ENCODE measurements at regions not wholly inside any gene's neighbourhood (a gene's known extent, or its start where the extent isn't known, plus 50 kb on each side); places are given as distances from the start of the nearest gene placed in this dataset.
"Not testable (repeated sequence)": the region's sequence is repeated elsewhere in the genome, so short reads cannot be mapped to it uniquely, and the experiment has no call there.

- Mint-ChIP-seq H3K27me3 (peaks cover 9% of the 10 kb centered on the region), H3K36me3 (no peaks in the 10 kb centered on the region), H3K9me3 (peaks cover 0 to 3% (median 0%) of the 10 kb centered on the region in 7 donors), H3K4me3 (no peak overlapping the region), H3K27ac (no peak overlapping the region), H3K4me1 (no peaks in the 10 kb centered on the region)
- no peaks in the 10 kb centered on the region for H3K9me3 ChIP-seq (ENCODE audit: control insufficient read depth in 2 of 2, low read length in 2 of 2)
- H3K4me1 ChIP-seq (ENCODE audit: control insufficient read depth, insufficient read depth, low read length, poor library complexity, severe bottlenecking), result no peaks in the 10 kb centered on the region
- no peak for DNase-seq
- H3K4me3 ChIP-seq (ENCODE audit: low read depth, low read length), result no peak overlapping the region
- no peak overlapping the region for H3K27ac ChIP-seq (ENCODE audit: insufficient read depth, low read length, poor library complexity, severe bottlenecking)
- no peaks in the 10 kb centered on the region for H3K27me3 ChIP-seq (ENCODE audit: control insufficient read depth, insufficient read depth, low read length)
- ATAC-seq (ENCODE audit: low read depth in 2 of 2), result no peak
- no peaks in the 10 kb centered on the region for H3K36me3 ChIP-seq (ENCODE audit: control insufficient read depth, insufficient read depth, low read length)
These were observed 220.5 kb downstream of the FOXD2 start for GRCh38 chr1:47658161-47658920.

- Mint-ChIP-seq H3K4me3 (no peak overlapping the region), H3K9me3 (peaks cover 0 to 4% (median 0%) of the 10 kb centered on the region in 7 donors)
These were observed 221.3 kb downstream of the FOXD2 start for GRCh38 chr1:47659146-47659545.

GRCh38 chr1:47660622-47661021, 222.8 kb downstream of the FOXD2 start:
- no peaks in the 10 kb centered on the region for H3K36me3 Mint-ChIP-seq
- no peaks in the 10 kb centered on the region for H3K27me3 ChIP-seq (ENCODE audit: control insufficient read depth, insufficient read depth, low read length)
- H3K4me3 Mint-ChIP-seq, result no peak overlapping the region
- DNase-seq, result no peak
- H3K36me3 ChIP-seq (ENCODE audit: control insufficient read depth, insufficient read depth, low read length), result no peaks in the 10 kb centered on the region
- no peaks in the 10 kb centered on the region for H3K9me3 ChIP-seq (ENCODE audit: control insufficient read depth in 2 of 2, low read length in 2 of 2)
- no peak overlapping the region for H3K4me3 ChIP-seq (ENCODE audit: low read depth, low read length)
- H3K27me3 Mint-ChIP-seq, result peaks cover 7% of the 10 kb centered on the region
- H3K4me1 Mint-ChIP-seq, result no peaks in the 10 kb centered on the region
- peaks cover 0 to 6% (median 0%) of the 10 kb centered on the region in 7 donors for H3K9me3 Mint-ChIP-seq
- no peaks in the 10 kb centered on the region for H3K4me1 ChIP-seq (ENCODE audit: control insufficient read depth, insufficient read depth, low read length, poor library complexity, severe bottlenecking)
- H3K27ac Mint-ChIP-seq, result no peak overlapping the region
- H3K27ac ChIP-seq (ENCODE audit: insufficient read depth, low read length, poor library complexity, severe bottlenecking), result no peak overlapping the region
- ATAC-seq (ENCODE audit: low read depth in 2 of 2), result no peak

More at GRCh38 chr1:47659146-47659545, 221.3 kb downstream of the FOXD2 start:
- H3K4me1 Mint-ChIP-seq, result no peaks in the 10 kb centered on the region
- Histone ChIP-seq H3K27ac (ENCODE audit: insufficient read depth, low read length, poor library complexity, severe bottlenecking) (no peak overlapping the region), H3K4me3 (ENCODE audit: low read depth, low read length) (no peak overlapping the region), H3K9me3 (ENCODE audit: control insufficient read depth in 2 of 2, low read length in 2 of 2) (no peaks in the 10 kb centered on the region), H3K27me3 (ENCODE audit: control insufficient read depth, insufficient read depth, low read length) (no peaks in the 10 kb centered on the region), H3K36me3 (ENCODE audit: control insufficient read depth, insufficient read depth, low read length) (no peaks in the 10 kb centered on the region), H3K4me1 (ENCODE audit: control insufficient read depth, insufficient read depth, low read length, poor library complexity, severe bottlenecking) (no peaks in the 10 kb centered on the region)
- H3K27ac Mint-ChIP-seq, result no peak overlapping the region
- DNase-seq, result no peak
- H3K36me3 Mint-ChIP-seq, result no peaks in the 10 kb centered on the region
- no peak for ATAC-seq (ENCODE audit: low read depth in 2 of 2)
- peaks cover 10% of the 10 kb centered on the region for H3K27me3 Mint-ChIP-seq

GRCh38 chr1:47661040-47661439, 223.2 kb downstream of the FOXD2 start:
- Mint-ChIP-seq H3K36me3 (no peaks in the 10 kb centered on the region), H3K4me1 (no peaks in the 10 kb centered on the region), H3K27ac (no peak overlapping the region), H3K9me3 (peaks cover 0 to 6% (median 0%) of the 10 kb centered on the region in 7 donors), H3K4me3 (no peak overlapping the region), H3K27me3 (peaks cover 7% of the 10 kb centered on the region)
- DNase-seq, result no peak
- no peak for ATAC-seq (ENCODE audit: low read depth in 2 of 2)
- Histone ChIP-seq H3K27ac (ENCODE audit: insufficient read depth, low read length, poor library complexity, severe bottlenecking) (no peak overlapping the region), H3K4me3 (ENCODE audit: low read depth, low read length) (no peak overlapping the region), H3K27me3 (ENCODE audit: control insufficient read depth, insufficient read depth, low read length) (no peaks in the 10 kb centered on the region), H3K4me1 (ENCODE audit: control insufficient read depth, insufficient read depth, low read length, poor library complexity, severe bottlenecking) (no peaks in the 10 kb centered on the region), H3K9me3 (ENCODE audit: control insufficient read depth in 2 of 2, low read length in 2 of 2) (no peaks in the 10 kb centered on the region), H3K36me3 (ENCODE audit: control insufficient read depth, insufficient read depth, low read length) (no peaks in the 10 kb centered on the region)

GRCh38 chr1:47662068-47662467, 224.2 kb downstream of the FOXD2 start:
- Mint-ChIP-seq H3K27me3 (peaks cover 7% of the 10 kb centered on the region), H3K36me3 (no peaks in the 10 kb centered on the region), H3K9me3 (peaks cover 0 to 6% (median 0%) of the 10 kb centered on the region in 7 donors), H3K27ac (no peak overlapping the region), H3K4me3 (no peak overlapping the region), H3K4me1 (no peaks in the 10 kb centered on the region)
- DNase-seq (no peak), ATAC-seq (ENCODE audit: low read depth in 2 of 2) (no peak)
- Histone ChIP-seq H3K36me3 (ENCODE audit: control insufficient read depth, insufficient read depth, low read length) (no peaks in the 10 kb centered on the region), H3K9me3 (ENCODE audit: control insufficient read depth in 2 of 2, low read length in 2 of 2) (no peaks in the 10 kb centered on the region), H3K27ac (ENCODE audit: insufficient read depth, low read length, poor library complexity, severe bottlenecking) (no peak overlapping the region), H3K27me3 (ENCODE audit: control insufficient read depth, insufficient read depth, low read length) (no peaks in the 10 kb centered on the region), H3K4me1 (ENCODE audit: control insufficient read depth, insufficient read depth, low read length, poor library complexity, severe bottlenecking) (no peaks in the 10 kb centered on the region), H3K4me3 (ENCODE audit: low read depth, low read length) (no peak overlapping the region)

GRCh38 chr1:47663286-47663685, 225.4 kb downstream of the FOXD2 start:
- Mint-ChIP-seq H3K4me1 (no peaks in the 10 kb centered on the region), H3K27me3 (peaks cover 7% of the 10 kb centered on the region), H3K4me3 (no peak overlapping the region), H3K36me3 (no peaks in the 10 kb centered on the region), H3K27ac (no peak overlapping the region), H3K9me3 (peaks cover 0 to 6% (median 0%) of the 10 kb centered on the region in 7 donors)
- Histone ChIP-seq H3K27ac (ENCODE audit: insufficient read depth, low read length, poor library complexity, severe bottlenecking) (no peak overlapping the region), H3K27me3 (ENCODE audit: control insufficient read depth, insufficient read depth, low read length) (no peaks in the 10 kb centered on the region), H3K4me1 (ENCODE audit: control insufficient read depth, insufficient read depth, low read length, poor library complexity, severe bottlenecking) (no peaks in the 10 kb centered on the region), H3K36me3 (ENCODE audit: control insufficient read depth, insufficient read depth, low read length) (no peaks in the 10 kb centered on the region), H3K4me3 (ENCODE audit: low read depth, low read length) (no peak overlapping the region), H3K9me3 (ENCODE audit: control insufficient read depth in 2 of 2, low read length in 2 of 2) (no peaks in the 10 kb centered on the region)
- DNase-seq, result no peak
- ATAC-seq (ENCODE audit: low read depth in 2 of 2), result no peak

- Histone ChIP-seq H3K27ac (ENCODE audit: insufficient read depth, low read length, poor library complexity, severe bottlenecking) (no peak overlapping the region), H3K27me3 (ENCODE audit: control insufficient read depth, insufficient read depth, low read length) (no peaks in the 10 kb centered on the region), H3K36me3 (ENCODE audit: control insufficient read depth, insufficient read depth, low read length) (no peaks in the 10 kb centered on the region), H3K4me1 (ENCODE audit: control insufficient read depth, insufficient read depth, low read length, poor library complexity, severe bottlenecking) (no peaks in the 10 kb centered on the region), H3K4me3 (ENCODE audit: low read depth, low read length) (no peak overlapping the region), H3K9me3 (ENCODE audit: control insufficient read depth in 2 of 2, low read length in 2 of 2) (no peaks in the 10 kb centered on the region)
- H3K4me1 Mint-ChIP-seq, result no peaks in the 10 kb centered on the region
- peaks cover 7% of the 10 kb centered on the region for H3K27me3 Mint-ChIP-seq
- no peaks in the 10 kb centered on the region for H3K36me3 Mint-ChIP-seq
- H3K4me3 Mint-ChIP-seq, result no peak overlapping the region
- ATAC-seq (ENCODE audit: low read depth in 2 of 2) (no peak), DNase-seq (no peak)
- no peak overlapping the region for H3K27ac Mint-ChIP-seq
- peaks cover 0 to 6% (median 0%) of the 10 kb centered on the region in 7 donors for H3K9me3 Mint-ChIP-seq
These were observed 226.5 kb downstream of the FOXD2 start for GRCh38 chr1:47664356-47664755.

- not testable (repeated sequence) for H3K4me1 Mint-ChIP-seq; H3K36me3 Mint-ChIP-seq; H3K9me3 Mint-ChIP-seq; DNase-seq; H3K4me1 ChIP-seq (ENCODE audit: control insufficient read depth, insufficient read depth, low read length, poor library complexity, severe bottlenecking); ATAC-seq (ENCODE audit: low read depth in 2 of 2); H3K4me3 ChIP-seq (ENCODE audit: low read depth, low read length); H3K27ac Mint-ChIP-seq; H3K27me3 ChIP-seq (ENCODE audit: control insufficient read depth, insufficient read depth, low read length); H3K27ac ChIP-seq (ENCODE audit: insufficient read depth, low read length, poor library complexity, severe bottlenecking); H3K9me3 ChIP-seq (ENCODE audit: control insufficient read depth in 2 of 2, low read length in 2 of 2); H3K27me3 Mint-ChIP-seq; H3K4me3 Mint-ChIP-seq; H3K36me3 ChIP-seq (ENCODE audit: control insufficient read depth, insufficient read depth, low read length)
These were observed 227.1 kb downstream of the FOXD2 start for GRCh38 chr1:47664896-47665295.

Data from CD4-positive, CD25-positive, alpha-beta regulatory T cell (primary cell).